Activated CD8-positive, alpha-beta memory T cell treated with anti-CD3 and anti-CD28 coated beads, Interleukin-2, amount 50 U/mL, for 1 hour (primary cell): ENCODE measurements at regions not wholly inside any gene's neighbourhood (a gene's known extent, or its start where the extent isn't known, plus 50 kb on each side); places are given as distances from the start of the nearest gene placed in this dataset.
"Not testable (repeated sequence)": the region's sequence is repeated elsewhere in the genome, so short reads cannot be mapped to it uniquely, and the experiment has no call there.

Source experiments
- DNase-seq: peaks from one replicate; pipeline ENCODE4 v3.0.0-alpha.2; 2020; ENCODE audit errors: extremely low read depth

GRCh38 chr10:78342827-78343653 lies 309.4 kb downstream of the RPS24 start:
- DNase-seq: no peak

GRCh38 chr10:78344257-78344656 lies 310.6 kb downstream of the RPS24 start:
- DNase-seq: not testable (repeated sequence)

- DNase-seq: not testable (repeated sequence)
Observed at GRCh38 chr10:78345515-78345914, 311.9 kb downstream of the RPS24 start.

GRCh38 chr10:78346721-78347120 lies 313.1 kb downstream of the RPS24 start:
- no peak for DNase-seq

GRCh38 chr10:78348411-78349164 lies 314.9 kb downstream of the RPS24 start:
- no peak for DNase-seq

GRCh38 chr10:78349165-78349516 lies 315.5 kb downstream of the RPS24 start:
- DNase-seq: no peak

GRCh38 chr10:78349911-78350663 lies 316.4 kb downstream of the RPS24 start:
- DNase-seq: no peak

- DNase-seq: no peak
Observed at GRCh38 chr10:78351283-78351682, 317.6 kb downstream of the RPS24 start.

GRCh38 chr10:78351809-78352208 lies 318.1 kb downstream of the RPS24 start:
- DNase-seq: no peak

GRCh38 chr10:78353636-78354035 lies 320.0 kb downstream of the RPS24 start:
- DNase-seq: no peak

GRCh38 chr10:78354101-78354500 lies 320.4 kb downstream of the RPS24 start:
- no peak for DNase-seq

- no peak for DNase-seq
Observed at GRCh38 chr10:78356291-78356900, 322.7 kb downstream of the RPS24 start.

GRCh38 chr10:78357141-78358063 lies 323.7 kb downstream of the RPS24 start:
- DNase-seq: no peak

- no peak for DNase-seq
Observed at GRCh38 chr10:78358351-78358750, 324.7 kb downstream of the RPS24 start.

GRCh38 chr10:78358982-78359381 lies 325.3 kb downstream of the RPS24 start:
- no peak for DNase-seq

- DNase-seq: no peak
Observed at GRCh38 chr10:78359640-78360091, 326.0 kb downstream of the RPS24 start.

- no peak for DNase-seq
Observed at GRCh38 chr10:78360284-78360683, 326.6 kb downstream of the RPS24 start.

GRCh38 chr10:78361031-78361430 lies 327.4 kb downstream of the RPS24 start:
- DNase-seq: no peak

GRCh38 chr10:78362406-78363022 lies 328.9 kb downstream of the RPS24 start:
- DNase-seq: no peak

- DNase-seq: no peak
Observed at GRCh38 chr10:78363190-78363589, 329.5 kb downstream of the RPS24 start.
